Skeletal muscle satellite cell (primary cell): ENCODE measurements at regions not wholly inside any gene's neighbourhood (a gene's known extent, or its start where the extent isn't known, plus 50 kb on each side); places are given as distances from the start of the nearest gene placed in this dataset.
A peak's percentile ranks its signal among the peaks of the same experiment; 100 is the strongest.

ENCODE experiments used
- H3K27me3 ChIP-seq: 2 replicates; pipeline ENCODE4 v1.7.0; 2013; ENCODE audit warnings: low read length; ENCODE audit not compliant: control insufficient read depth, insufficient read depth
- H3K36me3 ChIP-seq: 2 replicates; pipeline ENCODE4 v1.7.0; 2013; ENCODE audit warnings: mild to moderate bottlenecking, control low read depth, low read length; ENCODE audit not compliant: insufficient read depth
- H3K4me1 ChIP-seq: 2 replicates; pipeline ENCODE4 v1.7.0; 2013; ENCODE audit warnings: low read length; ENCODE audit not compliant: control insufficient read depth, insufficient read depth
- H3K4me2 ChIP-seq: 2 replicates; pipeline ENCODE4 v1.7.0; 2013; ENCODE audit warnings: mild to moderate bottlenecking, low read length
- H3K4me3 ChIP-seq: 2 replicates; pipeline ENCODE4 v1.7.0; 2013; ENCODE audit warnings: low read length
- H3K9ac ChIP-seq: 2 replicates; pipeline ENCODE4 v1.7.0; 2013; ENCODE audit warnings: mild to moderate bottlenecking, low read depth, low read length, moderate library complexity
- H3K9me3 ChIP-seq: replicated peaks from 2 replicates; pipeline ENCODE4 v1.7.0; 2013; ENCODE audit warnings: mild to moderate bottlenecking, control low read depth, low read length

GRCh38 chr2:67865917-67866316 is 196.9 kb downstream of the C1D start:
- Histone ChIP-seq H3K9ac (no peak overlapping the region), H3K27me3 (no peaks in the 10 kb centered on the region)

GRCh38 chr2:67867735-67868134 is 195.1 kb downstream of the C1D start:
- Histone ChIP-seq H3K9ac (no peak overlapping the region), H3K27me3 (no peaks in the 10 kb centered on the region), H3K4me1 (peaks cover 49% of the 10 kb centered on the region), H3K36me3 (no peaks in the 10 kb centered on the region), H3K4me2 (peak overlapping the region; percentile 2), H3K4me3 (no peak overlapping the region), H3K9me3 (no peaks in the 10 kb centered on the region)

More at GRCh38 chr2:67865917-67866316, 196.9 kb downstream of the C1D start:
- Histone ChIP-seq H3K36me3 (no peaks in the 10 kb centered on the region), H3K4me3 (no peak overlapping the region), H3K9me3 (no peaks in the 10 kb centered on the region), H3K4me1 (peaks cover 31% of the 10 kb centered on the region), H3K4me2 (no peak overlapping the region)

GRCh38 chr2:67871686-67872412 is 191.0 kb downstream of the C1D start:
- Histone ChIP-seq H3K9ac (peak overlapping the region; percentile 74), H3K4me1 (peaks cover 49% of the 10 kb centered on the region), H3K4me2 (peak overlapping the region; percentile 65), H3K9me3 (no peaks in the 10 kb centered on the region), H3K36me3 (no peaks in the 10 kb centered on the region), H3K27me3 (no peaks in the 10 kb centered on the region), H3K4me3 (peak overlapping the region; percentile 11)

GRCh38 chr2:67872481-67872880 is 190.3 kb downstream of the C1D start:
- H3K4me2 ChIP-seq, result peak overlapping the region; percentile 65
- peaks cover 43% of the 10 kb centered on the region for H3K4me1 ChIP-seq
- no peaks in the 10 kb centered on the region for H3K27me3 ChIP-seq
- H3K4me3 ChIP-seq, result peak overlapping the region; percentile 11
- no peaks in the 10 kb centered on the region for H3K9me3 ChIP-seq
- H3K9ac ChIP-seq, result peak overlapping the region; percentile 48
- H3K36me3 ChIP-seq, result no peaks in the 10 kb centered on the region

GRCh38 chr2:67873916-67874315 is 188.9 kb downstream of the C1D start:
- Histone ChIP-seq H3K36me3 (no peaks in the 10 kb centered on the region), H3K9me3 (no peaks in the 10 kb centered on the region), H3K27me3 (no peaks in the 10 kb centered on the region), H3K4me2 (no peak overlapping the region), H3K4me3 (no peak overlapping the region), H3K9ac (no peak overlapping the region), H3K4me1 (peaks cover 34% of the 10 kb centered on the region)

GRCh38 chr2:67876176-67876575 is 186.6 kb downstream of the C1D start:
- H3K4me2 ChIP-seq, result no peak overlapping the region
- no peaks in the 10 kb centered on the region for H3K9me3 ChIP-seq
- no peak overlapping the region for H3K9ac ChIP-seq
- no peaks in the 10 kb centered on the region for H3K27me3 ChIP-seq
- H3K4me3 ChIP-seq, result no peak overlapping the region
- peaks cover 41% of the 10 kb centered on the region for H3K4me1 ChIP-seq
- no peaks in the 10 kb centered on the region for H3K36me3 ChIP-seq

- Histone ChIP-seq H3K4me3 (no peak overlapping the region), H3K4me1 (peaks cover 30% of the 10 kb centered on the region), H3K4me2 (no peak overlapping the region), H3K9ac (no peak overlapping the region), H3K27me3 (no peaks in the 10 kb centered on the region), H3K9me3 (no peaks in the 10 kb centered on the region), H3K36me3 (no peaks in the 10 kb centered on the region)
Measured at GRCh38 chr2:67877301-67877700, 185.5 kb downstream of the C1D start.

GRCh38 chr2:67878743-67879142 is 184.1 kb downstream of the C1D start:
- Histone ChIP-seq H3K4me1 (peaks cover 19% of the 10 kb centered on the region), H3K27me3 (no peaks in the 10 kb centered on the region), H3K9ac (no peak overlapping the region), H3K9me3 (no peaks in the 10 kb centered on the region), H3K4me3 (no peak overlapping the region), H3K36me3 (no peaks in the 10 kb centered on the region), H3K4me2 (no peak overlapping the region)

GRCh38 chr2:67879586-67880290 is 183.1 kb downstream of the C1D start:
- no peak overlapping the region for H3K9ac ChIP-seq
- H3K4me3 ChIP-seq, result peak overlapping the region; percentile 22
- H3K9me3 ChIP-seq, result no peaks in the 10 kb centered on the region
- peaks cover 22% of the 10 kb centered on the region for H3K4me1 ChIP-seq
- H3K36me3 ChIP-seq, result no peaks in the 10 kb centered on the region
- peak overlapping the region; percentile 38 for H3K4me2 ChIP-seq
- H3K27me3 ChIP-seq, result no peaks in the 10 kb centered on the region

GRCh38 chr2:67880291-67880761 is 182.5 kb downstream of the C1D start:
- Histone ChIP-seq H3K9ac (no peak overlapping the region), H3K4me1 (peaks cover 28% of the 10 kb centered on the region), H3K4me2 (peak overlapping the region; percentile 38), H3K9me3 (no peaks in the 10 kb centered on the region), H3K36me3 (no peaks in the 10 kb centered on the region), H3K4me3 (peak overlapping the region; percentile 22), H3K27me3 (no peaks in the 10 kb centered on the region)

GRCh38 chr2:67881816-67882215 is 181.0 kb downstream of the C1D start:
- H3K9ac ChIP-seq, result no peak overlapping the region

More at GRCh38 chr2:67881816-67882215, 181.0 kb downstream of the C1D start:
- Histone ChIP-seq H3K9me3 (no peaks in the 10 kb centered on the region), H3K4me2 (no peak overlapping the region), H3K4me3 (no peak overlapping the region), H3K27me3 (no peaks in the 10 kb centered on the region), H3K36me3 (no peaks in the 10 kb centered on the region), H3K4me1 (peaks cover 29% of the 10 kb centered on the region)
